GM23248 (cell line): ENCODE measurements at regions not wholly inside any gene's neighbourhood (a gene's known extent, or its start where the extent isn't known, plus 50 kb on each side); places are given as distances from the start of the nearest gene placed in this dataset.
"Not testable (repeated sequence)": the region's sequence is repeated elsewhere in the genome, so short reads cannot be mapped to it uniquely, and the experiment has no call there.

Experiments
- DNase-seq: peaks from one replicate; pipeline ENCODE4 v3.0.0-alpha.2; 2015
- H2AFZ ChIP-seq: fragments of 200-600 bp; sonication (generic); 2 replicates; pipeline ENCODE4 v1.6.1; 2016; ENCODE audit warnings: antibody characterized with exemption
- H3F3A ChIP-seq: fragments of 200-600 bp; sonication (generic); 2 replicates; pipeline ENCODE4 v1.6.1; 2016; ENCODE audit warnings: mild to moderate bottlenecking, antibody characterized with exemption, mixed run types; ENCODE audit not compliant: insufficient read depth
- H3K27ac ChIP-seq: fragments of 200-600 bp; sonication (generic); 2 replicates; pipeline ENCODE4 v1.5.1; 2016; ENCODE audit warnings: mild to moderate bottlenecking
- H3K27me3 ChIP-seq: fragments of 200-600 bp; sonication (generic); replicated peaks from 2 replicates; pipeline ENCODE4 v1.6.1; 2016; ENCODE audit warnings: mild to moderate bottlenecking; ENCODE audit not compliant: insufficient read depth
- H3K36me3 ChIP-seq: fragments of 200-600 bp; sonication (generic); 2 replicates; pipeline ENCODE4 v1.6.1; 2016; ENCODE audit warnings: low read depth, mild to moderate bottlenecking
- H3K4me1 ChIP-seq: fragments of 200-600 bp; sonication (generic); 2 replicates; pipeline ENCODE4 v1.6.1; 2016; ENCODE audit warnings: mild to moderate bottlenecking; ENCODE audit not compliant: insufficient read depth
- H3K4me2 ChIP-seq: fragments of 200-600 bp; sonication (generic); one replicate; pipeline ENCODE4 v1.6.1; 2016; ENCODE audit warnings: mild to moderate bottlenecking; ENCODE audit not compliant: unreplicated experiment
- H3K4me3 ChIP-seq: fragments of 200-600 bp; sonication (generic); 2 replicates; pipeline ENCODE4 v1.5.1; 2016; ENCODE audit warnings: mild to moderate bottlenecking
- H3K79me2 ChIP-seq: fragments of 200-600 bp; sonication (generic); 2 replicates; pipeline ENCODE4 v1.6.1; 2016; ENCODE audit warnings: mild to moderate bottlenecking; ENCODE audit not compliant: insufficient read depth
- H3K9ac ChIP-seq: fragments of 200-600 bp; sonication (generic); 2 replicates; pipeline ENCODE4 v1.6.1; 2016; ENCODE audit warnings: mild to moderate bottlenecking
- H3K9me2 ChIP-seq: fragments of 200-600 bp; sonication (generic); 2 replicates; pipeline ENCODE4 v1.6.1; 2016; ENCODE audit warnings: mixed run types, mild to moderate bottlenecking, moderate library complexity; ENCODE audit not compliant: insufficient read depth
- H3K9me3 ChIP-seq: fragments of 200-600 bp; sonication (generic); one replicate; pipeline ENCODE4 v1.6.1; 2017; ENCODE audit warnings: low read depth
- H4K20me1 ChIP-seq: fragments of 200-600 bp; sonication (generic); 2 replicates; pipeline ENCODE4 v1.6.0; 2016; ENCODE audit not compliant: insufficient read depth
- EZH2 ChIP-seq: fragments of 200-600 bp; sonication (generic); IDR thresholded peaks from 2 replicates; pipeline ENCODE4 v1.6.1; 2018; ENCODE audit warnings: antibody characterized with exemption, mild to moderate bottlenecking; ENCODE audit not compliant: insufficient read depth, poor library complexity, severe bottlenecking
- EZH2phosphoT487 ChIP-seq: fragments of 200-600 bp; sonication (generic); IDR thresholded peaks from 2 replicates; pipeline ENCODE4 v1.6.1; 2018; ENCODE audit warnings: antibody characterized with exemption, moderate library complexity, mild to moderate bottlenecking, low read depth; ENCODE audit not compliant: insufficient read depth
- WGBS, 2 experiments: methylation state at CpG; one replicate each; pipeline ENCODE4 v1.1.6; 2015 to 2017; ENCODE audit warnings: low lambda C conversion rate in 2 of 2, low coverage in 1 of 2; ENCODE audit errors: missing lambda C conversion rate in 2 of 2; 5-methylcytosine and 5-hydroxymethylcytosine counted together
- in situ Hi-C: fragments of 300-500 bp; cut with MboI; formaldehyde crosslinking; loops from 2 replicates; pipeline ENCODE4 v1.15.0; 2020

DNA sequence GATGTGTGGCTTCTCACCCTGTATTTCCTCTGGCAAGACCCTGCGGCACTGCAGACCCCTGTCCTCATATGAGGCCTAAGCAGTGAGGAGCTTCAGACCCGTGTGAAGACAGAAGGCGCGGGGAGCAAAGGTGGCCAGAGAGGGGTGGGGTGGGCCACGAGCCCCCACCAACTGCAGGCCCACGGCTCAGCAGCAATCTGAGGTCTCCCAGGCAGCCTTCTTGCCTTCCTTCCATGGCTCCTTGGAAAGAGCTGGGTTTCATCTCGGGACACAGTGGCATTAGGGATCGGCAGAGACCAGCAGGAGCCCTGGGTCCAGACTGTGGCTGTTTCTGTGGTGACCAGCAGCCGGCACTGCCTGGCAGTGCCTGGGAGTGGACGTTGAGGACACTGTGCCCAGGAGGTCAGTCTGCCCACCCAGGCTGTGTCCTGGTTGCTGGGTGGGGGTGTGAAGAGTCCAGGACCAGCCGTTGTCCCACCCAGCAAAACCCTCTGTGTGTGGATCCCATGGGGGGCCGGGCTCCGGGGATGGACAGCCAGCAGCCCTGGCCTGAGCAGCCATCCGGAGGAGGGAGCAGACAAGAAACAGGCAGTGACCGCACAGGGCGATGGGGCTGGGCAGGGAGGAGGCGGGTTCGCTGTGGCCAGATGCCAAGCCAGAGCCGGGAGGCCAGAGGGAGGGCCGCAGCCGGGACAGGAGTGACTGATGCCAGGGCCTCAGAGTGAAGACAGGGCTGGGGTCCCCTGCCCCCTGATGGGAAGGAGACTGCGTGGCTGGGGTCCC lies 73.8 kb downstream of the RRM2 start:
- in situ Hi-C loops = no loop called here
- H3K79me2 ChIP-seq = no peaks in the 10 kb centered on the region
- 91 to 94% methylated on average over 19 to 22 of the region's 22 CpGs for WGBS, 2 experiments
- no peaks in the 10 kb centered on the region for H3K27me3 ChIP-seq
- H3F3A ChIP-seq = peaks cover 4% of the 10 kb centered on the region; the same call in 1 of the 2 replicates
- no peak for DNase-seq
- no peaks in the 10 kb centered on the region for H3K9me2 ChIP-seq
- no peak for TF ChIP-seq EZH2
- TF ChIP-seq EZH2phosphoT487 = no peak
- no peaks in the 10 kb centered on the region for H3K9me3 ChIP-seq
- no peak overlapping the region for H3K4me2 ChIP-seq
- no peaks in the 10 kb centered on the region for H4K20me1 ChIP-seq
- H3K4me3 ChIP-seq = no peak overlapping the region
- H3K27ac ChIP-seq = no peak overlapping the region
- H3K36me3 ChIP-seq = no peaks in the 10 kb centered on the region
- peaks cover 8% of the 10 kb centered on the region; the same call in 1 of the 2 replicates for H3K4me1 ChIP-seq
- no peak overlapping the region for H2AFZ ChIP-seq
- no peak overlapping the region for H3K9ac ChIP-seq

DNA sequence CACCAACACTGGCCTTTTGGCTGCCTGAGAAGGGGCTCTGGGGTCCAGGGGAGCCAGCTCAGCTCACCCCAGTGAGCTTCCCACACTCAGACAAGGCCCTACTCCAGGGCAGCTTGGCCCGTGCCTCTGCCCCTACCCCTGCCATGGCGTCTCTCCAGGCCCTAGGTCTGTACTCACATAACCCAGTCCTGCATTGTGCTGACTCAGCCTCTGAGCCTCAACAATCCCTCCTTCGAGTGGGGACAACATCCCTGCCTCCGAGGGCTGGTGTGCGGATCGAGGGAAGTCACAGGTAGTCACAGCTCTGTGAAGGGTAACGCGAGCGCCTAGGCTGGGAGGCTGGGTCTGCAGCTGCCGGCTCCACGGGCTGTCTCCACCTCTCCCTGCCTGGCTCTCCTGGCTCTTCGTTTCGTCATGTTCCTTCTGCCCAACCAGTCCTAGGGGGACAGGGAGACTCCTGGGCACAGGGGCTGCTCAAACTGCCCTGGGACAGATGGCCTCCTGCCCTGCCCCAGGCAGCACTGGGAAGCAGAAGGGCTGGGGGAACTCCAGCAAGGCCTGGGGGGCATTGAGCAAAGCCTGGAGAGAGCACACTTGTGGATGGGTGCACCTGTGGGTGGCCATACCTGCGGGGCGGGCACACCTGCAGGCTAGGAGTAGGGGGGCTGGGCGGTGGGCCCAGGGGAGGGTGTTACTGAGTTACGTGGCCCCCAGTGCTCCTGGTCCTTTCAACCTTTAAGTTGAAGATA lies 74.6 kb downstream of the RRM2 start:
- no peaks in the 10 kb centered on the region for H4K20me1 ChIP-seq
- H2AFZ ChIP-seq = no peak overlapping the region
- no peak overlapping the region for H3K4me2 ChIP-seq
- peaks cover 8% of the 10 kb centered on the region; the same call in 1 of the 2 replicates for H3K4me1 ChIP-seq
- H3F3A ChIP-seq = peaks cover 10% of the 10 kb centered on the region
- no peak overlapping the region for H3K9ac ChIP-seq
- H3K27me3 ChIP-seq = no peaks in the 10 kb centered on the region
- no peak for DNase-seq
- H3K9me3 ChIP-seq = no peaks in the 10 kb centered on the region
- H3K36me3 ChIP-seq = no peaks in the 10 kb centered on the region
- 96% methylated on average over 14 to 17 of the region's 17 CpGs for WGBS, 2 experiments
- no peak overlapping the region for H3K27ac ChIP-seq
- TF ChIP-seq EZH2 = no peak
- TF ChIP-seq EZH2phosphoT487 = no peak
- H3K4me3 ChIP-seq = no peak overlapping the region
- no peaks in the 10 kb centered on the region for H3K9me2 ChIP-seq
- H3K79me2 ChIP-seq = no peaks in the 10 kb centered on the region
- in situ Hi-C loops = no loop called here

GRCh38 chr2:10197697-10198076 lies 75.1 kb downstream of the RRM2 start:
- 85 to 86% methylated on average over 5 of the region's 5 CpGs for WGBS, 2 experiments
- TF ChIP-seq EZH2phosphoT487 (no peak), EZH2 (no peak)
- peaks cover 8% of the 10 kb centered on the region; the same call in 1 of the 2 replicates for H3K4me1 ChIP-seq

GRCh38 chr2:10198482-10198881 lies 75.9 kb downstream of the RRM2 start:
- DNase-seq, H3K4me2 ChIP-seq, H3K4me3 ChIP-seq, H3K36me3 ChIP-seq, H3K9me3 ChIP-seq, H3K79me2 ChIP-seq, H3K9me2 ChIP-seq, H3K9ac ChIP-seq, H3K27ac ChIP-seq, H4K20me1 ChIP-seq, H3K4me1 ChIP-seq, in situ Hi-C loops, H2AFZ ChIP-seq, H3K27me3 ChIP-seq: not testable (repeated sequence)
- peaks cover 16% of the 10 kb centered on the region for H3F3A ChIP-seq
- 84 to 91% methylated on average over 6 of the region's 6 CpGs for WGBS, 2 experiments

More at GRCh38 chr2:10197697-10198076, 75.1 kb downstream of the RRM2 start:
- DNase-seq = no peak
- no peaks in the 10 kb centered on the region for H3K27me3 ChIP-seq
- H2AFZ ChIP-seq = no peak overlapping the region
- no peaks in the 10 kb centered on the region for H3K36me3 ChIP-seq
- no peaks in the 10 kb centered on the region for H4K20me1 ChIP-seq
- in situ Hi-C loops = no loop called here
- H3K4me2 ChIP-seq = no peak overlapping the region
- H3F3A ChIP-seq = peaks cover 16% of the 10 kb centered on the region
- no peaks in the 10 kb centered on the region for H3K9me2 ChIP-seq
- H3K9ac ChIP-seq = no peak overlapping the region
- no peak overlapping the region for H3K4me3 ChIP-seq
- no peaks in the 10 kb centered on the region for H3K9me3 ChIP-seq
- H3K27ac ChIP-seq = no peak overlapping the region
- no peaks in the 10 kb centered on the region for H3K79me2 ChIP-seq
